ENCODE measurements at regions not wholly inside any gene's neighbourhood (a gene's known extent, or its start where the extent isn't known, plus 50 kb on each side); places are given as distances from the start of the nearest gene placed in this dataset.
"Not testable (repeated sequence)": the region's sequence is repeated elsewhere in the genome, so short reads cannot be mapped to it uniquely, and the experiment has no call there.

DNA sequence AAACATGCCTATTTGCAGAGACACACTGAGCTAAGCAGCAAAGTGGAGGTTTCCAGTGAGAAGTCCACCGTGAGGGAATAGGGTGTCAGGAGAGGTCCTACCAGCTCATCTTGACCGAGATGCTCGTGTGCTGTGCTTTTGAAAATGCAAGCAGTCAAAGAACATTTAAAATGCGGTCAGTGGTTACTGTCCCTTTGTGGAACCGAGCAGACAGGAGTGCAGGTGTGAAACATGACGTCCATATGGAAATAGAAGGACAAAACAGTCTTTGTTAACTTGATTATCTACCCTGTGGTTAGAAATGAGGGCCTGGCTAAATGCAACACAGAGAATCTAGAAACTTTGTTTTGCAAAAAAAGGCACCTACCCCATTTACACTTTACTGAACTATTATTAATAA is 473.3 kb downstream of the SPATA31A6 start:
- not testable (repeated sequence) for ATAC-seq (replicated peaks; ENCODE audit: extremely low read depth, poor library complexity, severe bottlenecking); H3K9me3 Mint-ChIP-seq

DNA sequence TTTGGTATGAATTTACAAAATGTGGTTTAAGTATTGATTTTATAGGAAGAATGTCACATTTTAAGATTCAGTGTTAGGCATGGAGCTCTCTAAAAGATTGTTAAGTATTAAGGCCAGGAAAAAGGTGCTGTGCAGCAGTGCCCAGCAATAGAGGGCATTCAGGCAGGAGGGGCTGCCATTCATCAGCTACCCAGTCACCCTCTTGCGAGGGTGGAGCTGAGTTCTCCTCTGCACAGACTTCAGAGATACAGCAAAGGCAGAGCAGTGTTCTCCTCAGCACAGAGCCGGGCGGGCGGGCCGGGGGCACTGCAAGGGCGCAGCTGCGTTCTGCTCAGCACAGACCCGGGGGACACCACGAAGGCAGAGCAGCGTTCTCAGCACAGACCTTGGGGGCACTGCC is 474.0 kb downstream of the SPATA31A6 start:
- not testable (repeated sequence) for H3K36me3 Mint-ChIP-seq (ENCODE audit: insufficient read depth); H3K9me3 Mint-ChIP-seq; ATAC-seq (replicated peaks; ENCODE audit: extremely low read depth, poor library complexity, severe bottlenecking); H3K27me3 Mint-ChIP-seq; H3K4me3 Mint-ChIP-seq; H3K27ac Mint-ChIP-seq (ENCODE audit: low read depth); H3K4me1 Mint-ChIP-seq; DNase-seq (ENCODE audit: low spot score in 2 of 2)

More for the DNA sequence above, 473.3 kb downstream of the SPATA31A6 start:
- DNase-seq (ENCODE audit: low spot score in 2 of 2); H3K36me3 Mint-ChIP-seq (ENCODE audit: insufficient read depth); H3K27ac Mint-ChIP-seq (ENCODE audit: low read depth); H3K4me3 Mint-ChIP-seq; H3K27me3 Mint-ChIP-seq; H3K4me1 Mint-ChIP-seq: not testable (repeated sequence)

DNA sequence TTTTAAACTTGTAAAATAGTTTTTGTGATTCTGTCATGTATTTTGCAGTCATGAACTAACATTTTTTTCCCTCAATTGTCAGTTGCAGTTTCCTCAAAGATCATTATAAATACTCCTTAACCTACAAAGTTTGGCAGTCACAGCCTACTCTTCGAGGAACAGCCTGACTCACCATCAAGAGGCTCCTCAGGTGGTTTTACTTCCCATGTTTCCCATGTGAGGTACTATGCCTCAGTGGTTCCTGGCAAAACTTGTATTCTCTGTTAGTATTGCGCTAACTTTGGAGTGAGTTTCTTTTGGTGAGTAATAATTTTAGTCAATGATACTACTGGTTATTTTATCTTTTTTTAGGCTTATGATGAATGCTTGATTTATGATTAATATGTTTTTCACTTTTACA is 513.7 kb downstream of the SPATA31A6 start:
- H3K27ac Mint-ChIP-seq (ENCODE audit: low read depth); DNase-seq (ENCODE audit: low spot score in 2 of 2); H3K9me3 Mint-ChIP-seq; ATAC-seq (replicated peaks; ENCODE audit: extremely low read depth, poor library complexity, severe bottlenecking); H3K4me1 Mint-ChIP-seq; H3K4me3 Mint-ChIP-seq; H3K36me3 Mint-ChIP-seq (ENCODE audit: insufficient read depth); H3K27me3 Mint-ChIP-seq: not testable (repeated sequence)

DNA sequence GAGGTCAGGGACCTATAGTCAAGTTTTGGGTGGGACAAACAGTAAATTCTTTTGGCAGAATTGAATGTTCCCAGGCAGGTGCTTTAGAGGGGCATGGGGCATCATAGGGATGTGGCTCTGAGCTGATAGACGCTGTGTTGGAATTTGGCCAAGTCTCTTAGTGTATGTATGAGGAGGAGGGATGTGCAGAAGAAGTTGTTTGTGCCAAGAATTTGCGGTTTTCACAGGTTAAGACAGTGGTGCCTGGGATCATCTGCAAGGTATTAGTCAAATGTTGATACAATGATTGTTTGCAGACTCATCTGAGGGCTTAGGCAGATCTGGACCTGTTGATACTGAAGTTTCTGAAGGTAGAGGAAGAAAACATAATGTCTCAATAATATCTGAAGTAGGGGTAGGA is 519.4 kb downstream of the SPATA31A6 start:
- not testable (repeated sequence) for H3K27ac Mint-ChIP-seq (ENCODE audit: low read depth); ATAC-seq (replicated peaks; ENCODE audit: extremely low read depth, poor library complexity, severe bottlenecking); H3K4me1 Mint-ChIP-seq; H3K9me3 Mint-ChIP-seq; DNase-seq (ENCODE audit: low spot score in 2 of 2); H3K36me3 Mint-ChIP-seq (ENCODE audit: insufficient read depth); H3K27me3 Mint-ChIP-seq; H3K4me3 Mint-ChIP-seq

DNA sequence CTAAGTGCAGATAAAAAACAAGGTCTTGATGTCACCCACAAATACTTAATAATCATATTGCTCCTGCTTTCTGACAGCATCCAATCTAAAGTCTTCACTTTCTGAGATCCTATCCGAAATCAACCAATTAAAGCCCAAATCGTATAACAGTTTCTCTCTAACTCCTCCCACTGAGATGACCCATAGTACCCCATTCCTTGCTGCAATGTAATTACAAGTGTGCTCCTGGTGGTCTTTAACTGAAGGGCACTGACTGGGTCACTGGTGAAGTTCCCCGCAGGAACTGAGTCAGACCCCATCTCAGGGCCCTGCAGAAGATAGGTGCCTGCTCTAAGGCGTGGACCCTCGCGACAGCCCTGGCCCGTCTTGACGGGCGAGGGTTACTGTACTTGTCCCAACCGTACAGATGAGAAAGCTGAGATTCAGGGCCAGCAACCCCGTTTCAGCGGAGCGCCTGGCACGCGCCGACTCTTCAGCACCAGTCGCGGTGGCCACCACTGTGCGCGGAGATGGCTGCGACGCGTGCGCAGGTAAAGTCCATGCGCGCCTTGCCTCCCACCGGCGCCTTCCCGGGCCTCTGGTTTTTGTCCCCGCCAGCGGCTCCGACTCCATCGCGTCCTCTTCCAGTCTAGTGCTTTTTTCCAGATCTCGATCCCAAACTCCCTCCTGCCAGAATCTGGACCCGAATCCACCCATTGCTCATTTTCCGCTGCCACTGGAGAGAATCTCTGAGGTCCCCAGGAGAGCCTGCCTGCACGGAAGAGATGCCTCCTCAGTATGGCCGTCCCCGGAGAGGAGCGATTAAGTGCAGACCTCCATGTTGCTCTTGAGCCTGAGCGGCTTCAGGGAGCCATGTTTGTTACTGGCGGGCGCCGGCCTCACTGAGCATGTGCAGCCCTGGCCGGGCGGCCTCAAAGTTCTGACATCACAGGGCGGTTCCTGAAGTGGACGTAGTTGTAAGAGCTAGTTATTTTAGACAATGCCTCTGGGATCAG is 541.7 kb downstream of the SPATA31A6 start:
- peak in 1 of 2 donors; percentile 54 for DNase-seq (ENCODE audit: low spot score in 2 of 2)
- not testable (repeated sequence) for ATAC-seq (replicated peaks; ENCODE audit: extremely low read depth, poor library complexity, severe bottlenecking); H3K4me3 Mint-ChIP-seq; H3K27ac Mint-ChIP-seq (ENCODE audit: low read depth); H3K36me3 Mint-ChIP-seq (ENCODE audit: insufficient read depth); H3K9me3 Mint-ChIP-seq; H3K27me3 Mint-ChIP-seq; H3K4me1 Mint-ChIP-seq

DNA sequence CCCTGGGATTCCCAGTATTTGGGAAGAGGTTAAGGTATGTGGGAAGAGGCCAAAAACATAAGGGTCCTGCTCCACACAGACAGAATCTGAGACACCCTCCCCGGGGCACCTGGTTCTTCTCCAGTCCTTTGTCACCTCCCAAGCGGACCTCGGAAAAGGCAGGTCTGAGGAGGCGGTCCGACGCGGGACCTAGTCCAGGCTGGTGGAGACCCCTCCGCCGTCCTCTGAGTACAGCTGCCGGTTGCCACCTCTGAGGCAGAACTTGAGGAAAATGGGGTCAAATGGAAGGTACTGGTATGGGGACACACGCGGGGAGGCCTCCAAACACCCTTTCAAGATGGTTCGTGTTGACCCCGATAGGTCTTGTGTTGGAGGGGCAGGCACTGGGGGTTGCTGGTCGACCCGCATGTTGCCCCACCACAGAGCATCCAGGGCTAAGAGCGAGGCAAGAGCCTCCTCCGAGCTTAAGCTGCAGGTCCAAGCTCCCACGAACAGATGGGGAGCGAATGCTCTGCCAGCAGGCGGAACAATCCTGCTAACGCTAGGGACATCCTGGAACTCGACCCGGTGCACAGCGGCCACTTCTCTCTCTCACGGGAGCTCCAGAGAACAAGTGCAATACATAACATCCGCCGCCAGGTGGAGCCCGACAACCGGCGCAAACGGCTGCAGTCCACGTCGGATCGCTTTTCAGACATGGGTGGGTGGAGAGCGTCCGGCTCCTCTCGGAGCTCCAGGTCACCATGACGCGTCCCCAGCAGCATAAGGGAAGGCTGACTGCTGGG is 559.8 kb downstream of the SPATA31A6 start:
- not testable (repeated sequence) for H3K9me3 Mint-ChIP-seq; H3K4me1 Mint-ChIP-seq; H3K4me3 Mint-ChIP-seq; ATAC-seq (replicated peaks; ENCODE audit: extremely low read depth, poor library complexity, severe bottlenecking); H3K27ac Mint-ChIP-seq (ENCODE audit: low read depth); H3K27me3 Mint-ChIP-seq; H3K36me3 Mint-ChIP-seq (ENCODE audit: insufficient read depth)
- peak; percentile 17 to 27 for DNase-seq (ENCODE audit: low spot score in 2 of 2)

DNA sequence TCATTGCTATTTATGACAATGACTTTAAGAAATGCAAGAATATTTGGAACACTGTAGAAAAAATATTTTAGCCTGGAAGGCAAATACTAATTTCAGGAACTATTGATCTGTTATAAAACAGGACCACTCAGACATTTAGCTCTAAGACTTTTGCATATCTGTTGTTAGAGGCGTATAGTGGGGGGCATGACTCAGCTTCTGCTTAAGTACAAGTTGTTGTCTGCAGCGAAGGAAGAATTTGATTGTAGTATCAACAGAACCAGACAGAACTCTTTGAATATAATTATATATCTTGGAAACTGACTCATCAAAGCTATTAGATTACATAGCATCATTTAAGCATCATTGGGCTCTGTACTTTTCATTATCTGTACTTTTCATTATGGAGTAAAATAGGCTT is 573.8 kb downstream of the SPATA31A6 start:
- not testable (repeated sequence) for H3K4me3 Mint-ChIP-seq; DNase-seq (ENCODE audit: low spot score in 2 of 2); ATAC-seq (replicated peaks; ENCODE audit: extremely low read depth, poor library complexity, severe bottlenecking); H3K9me3 Mint-ChIP-seq; H3K27ac Mint-ChIP-seq (ENCODE audit: low read depth); H3K36me3 Mint-ChIP-seq (ENCODE audit: insufficient read depth); H3K27me3 Mint-ChIP-seq; H3K4me1 Mint-ChIP-seq

DNA sequence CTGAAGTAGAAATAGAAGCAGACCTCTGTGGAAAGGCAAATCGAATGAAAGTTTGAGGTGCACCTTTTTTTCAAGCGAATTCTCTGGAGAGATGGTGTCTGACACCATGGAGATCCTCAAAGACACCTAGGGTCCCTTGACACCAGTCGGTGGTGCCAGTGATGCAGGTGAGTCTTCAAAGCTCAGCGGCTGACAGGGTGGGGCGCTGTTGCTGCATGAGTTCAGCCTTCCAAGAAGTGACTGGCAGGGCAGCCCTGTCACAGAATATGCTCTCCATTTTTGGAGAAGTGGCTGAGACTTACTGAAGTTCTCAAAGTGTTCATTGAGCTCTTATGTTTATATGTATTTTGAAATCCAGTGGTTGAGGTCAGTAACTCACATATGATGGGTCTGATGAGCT is 575.9 kb downstream of the SPATA31A6 start:
- H3K4me1 Mint-ChIP-seq; H3K4me3 Mint-ChIP-seq; H3K36me3 Mint-ChIP-seq (ENCODE audit: insufficient read depth); ATAC-seq (replicated peaks; ENCODE audit: extremely low read depth, poor library complexity, severe bottlenecking); H3K27ac Mint-ChIP-seq (ENCODE audit: low read depth); H3K9me3 Mint-ChIP-seq; H3K27me3 Mint-ChIP-seq; DNase-seq (ENCODE audit: low spot score in 2 of 2): not testable (repeated sequence)

DNA sequence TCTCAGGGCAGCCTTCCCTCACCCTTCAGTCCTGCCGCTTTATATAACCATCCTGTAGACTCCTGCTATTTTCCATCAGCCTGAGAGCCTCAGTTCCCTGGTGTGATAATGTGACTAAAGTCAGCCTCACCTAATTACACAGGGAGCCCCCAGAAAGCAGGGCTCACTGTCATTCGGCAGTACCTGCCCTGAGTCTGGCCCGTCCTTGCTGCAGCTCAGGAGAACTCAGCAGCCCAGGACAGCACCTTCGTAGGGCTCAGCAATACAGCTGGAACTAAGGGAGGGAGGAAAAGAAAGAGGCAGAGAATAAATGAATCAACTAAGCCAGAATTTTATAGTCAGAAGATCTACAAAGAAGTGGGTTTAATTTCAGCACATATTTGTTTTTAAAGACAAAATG is 598.7 kb downstream of the SPATA31A6 start:
- not testable (repeated sequence) for H3K9me3 Mint-ChIP-seq; H3K4me1 Mint-ChIP-seq; ATAC-seq (replicated peaks; ENCODE audit: extremely low read depth, poor library complexity, severe bottlenecking); H3K36me3 Mint-ChIP-seq (ENCODE audit: insufficient read depth); DNase-seq (ENCODE audit: low spot score in 2 of 2); H3K4me3 Mint-ChIP-seq; H3K27ac Mint-ChIP-seq (ENCODE audit: low read depth); H3K27me3 Mint-ChIP-seq

DNA sequence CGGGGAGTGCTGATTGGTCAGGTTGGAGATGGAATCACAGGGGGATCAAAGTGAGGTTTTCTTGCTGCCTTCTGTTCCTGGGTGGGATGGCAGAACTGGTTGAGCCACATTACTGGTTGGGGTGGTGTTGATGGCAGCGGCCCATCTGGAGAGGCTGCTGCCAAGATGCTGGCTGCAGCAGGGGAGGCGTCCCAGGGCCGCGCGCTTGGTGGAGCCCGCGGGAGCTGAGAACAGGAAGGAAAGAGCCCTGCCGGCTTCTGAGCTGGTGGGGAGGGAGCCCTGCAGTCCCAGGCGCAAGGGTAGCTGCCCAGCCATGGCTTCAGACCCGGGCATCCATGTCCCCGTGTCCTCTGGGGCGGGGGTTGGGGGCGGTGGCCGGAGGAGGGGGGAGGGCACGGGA is 609.3 kb downstream of the SPATA31A6 start:
- not testable (repeated sequence) for H3K9me3 Mint-ChIP-seq; H3K27me3 Mint-ChIP-seq; H3K4me1 Mint-ChIP-seq; H3K4me3 Mint-ChIP-seq; DNase-seq (ENCODE audit: low spot score in 2 of 2); H3K36me3 Mint-ChIP-seq (ENCODE audit: insufficient read depth); H3K27ac Mint-ChIP-seq (ENCODE audit: low read depth); ATAC-seq (replicated peaks; ENCODE audit: extremely low read depth, poor library complexity, severe bottlenecking)

DNA sequence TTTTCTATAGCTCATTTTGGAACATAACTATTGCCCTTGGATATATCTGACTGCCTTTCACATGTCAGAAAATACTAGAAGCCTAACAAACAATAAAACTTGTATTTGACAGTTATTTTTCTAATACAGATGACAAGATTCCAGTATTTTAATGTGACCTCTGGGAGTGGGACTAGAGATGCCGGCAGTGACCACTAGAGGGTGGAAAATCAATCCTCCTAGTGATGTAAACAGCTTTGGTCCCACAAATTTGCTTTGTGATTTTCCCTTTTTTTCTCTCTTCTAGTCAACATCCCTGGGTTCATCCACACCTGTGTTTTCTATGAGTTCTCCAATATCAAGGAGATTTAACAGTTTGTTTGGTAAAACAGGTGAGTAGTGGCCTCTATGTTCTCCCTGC is 615.1 kb downstream of the SPATA31A6 start:
- not testable (repeated sequence) for DNase-seq (ENCODE audit: low spot score in 2 of 2); H3K27ac Mint-ChIP-seq (ENCODE audit: low read depth); H3K27me3 Mint-ChIP-seq; H3K4me3 Mint-ChIP-seq; ATAC-seq (replicated peaks; ENCODE audit: extremely low read depth, poor library complexity, severe bottlenecking); H3K4me1 Mint-ChIP-seq; H3K9me3 Mint-ChIP-seq; H3K36me3 Mint-ChIP-seq (ENCODE audit: insufficient read depth)

DNA sequence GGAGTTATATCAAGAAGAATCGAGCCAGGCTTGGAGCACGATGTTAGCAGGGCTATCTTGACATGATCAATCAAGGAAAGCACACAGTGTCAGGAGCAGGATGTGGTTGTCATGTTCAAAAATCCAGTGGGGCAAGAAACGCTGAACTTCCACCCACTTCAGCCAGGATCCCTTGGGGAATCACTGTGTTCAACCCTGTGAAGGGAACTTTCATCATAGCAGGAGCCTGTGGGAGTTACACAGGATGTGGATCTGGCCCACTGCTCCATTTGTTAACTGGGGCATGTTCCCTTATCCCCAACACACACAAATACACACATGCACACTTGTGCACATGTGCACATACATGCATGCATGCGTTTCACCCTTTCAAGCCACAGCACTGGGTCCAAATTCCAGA is 619.3 kb downstream of the SPATA31A6 start:
- DNase-seq (ENCODE audit: low spot score in 2 of 2); H3K27ac Mint-ChIP-seq (ENCODE audit: low read depth): not testable (repeated sequence)

DNA sequence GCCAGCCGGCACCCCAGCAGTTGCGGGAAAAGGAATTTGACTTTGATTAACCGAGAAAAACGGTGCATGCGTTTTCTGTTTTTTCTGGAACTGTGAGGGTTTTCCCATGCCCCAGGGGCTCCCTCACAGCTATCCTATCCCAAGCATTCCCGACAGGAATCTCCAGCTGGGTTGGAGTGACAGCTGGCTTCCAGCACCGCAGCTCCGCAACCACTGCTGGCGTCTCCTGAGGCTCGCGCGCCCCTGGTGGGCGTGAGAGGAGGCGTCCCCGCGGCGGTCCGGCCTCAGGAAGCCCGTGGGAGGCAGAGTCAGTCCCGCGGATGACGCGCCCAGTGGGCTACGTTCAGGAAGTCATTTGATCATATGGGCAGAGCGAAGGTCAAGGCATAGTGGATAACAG is 623.2 kb downstream of the SPATA31A6 start:
- not testable (repeated sequence) for H3K27ac Mint-ChIP-seq (ENCODE audit: low read depth); DNase-seq (ENCODE audit: low spot score in 2 of 2); ATAC-seq (replicated peaks; ENCODE audit: extremely low read depth, poor library complexity, severe bottlenecking); H3K4me1 Mint-ChIP-seq; H3K4me3 Mint-ChIP-seq; H3K9me3 Mint-ChIP-seq; H3K36me3 Mint-ChIP-seq (ENCODE audit: insufficient read depth); H3K27me3 Mint-ChIP-seq

More for the DNA sequence above, 619.3 kb downstream of the SPATA31A6 start:
- not testable (repeated sequence) for ATAC-seq (replicated peaks; ENCODE audit: extremely low read depth, poor library complexity, severe bottlenecking); H3K4me1 Mint-ChIP-seq; H3K36me3 Mint-ChIP-seq (ENCODE audit: insufficient read depth); H3K4me3 Mint-ChIP-seq; H3K9me3 Mint-ChIP-seq; H3K27me3 Mint-ChIP-seq
